ENCODE measurements at regions not wholly inside any gene's neighbourhood (a gene's known extent, or its start where the extent isn't known, plus 50 kb on each side); places are given as distances from the start of the nearest gene placed in this dataset.

GRCh38 chr20:50421356-50422340 lies 88.5 kb upstream of the PTPN1 start:
- Histone ChIP-seq H3K27me3 (no peaks in the 10 kb centered on the region), H3K36me3 (no peaks in the 10 kb centered on the region), H3K9me3 (no peaks in the 10 kb centered on the region), H3K27ac (peak overlapping the region; percentile 87), H3K4me1 (peaks cover 31% of the 10 kb centered on the region), H3K4me3 (no peak overlapping the region)
- DNase-seq (ENCODE audit: extremely low spot score in 2 of 2): no peak
- intact Hi-C loops (cut with DNase I): no loop called here
- TF ChIP-seq POLR2A (IDR thresholded peaks at IDR 0.05): no peak
- no peak for TF ChIP-seq POLR2AphosphoS5 (IDR thresholded peaks at IDR 0.05; ENCODE audit: insufficient read depth in 1 of 2, low read depth in 1 of 2)
- no peak for TF ChIP-seq CTCF (IDR thresholded peaks at IDR 0.05)

- Histone ChIP-seq H3K9me3 (no peaks in the 10 kb centered on the region), H3K36me3 (no peaks in the 10 kb centered on the region), H3K27me3 (no peaks in the 10 kb centered on the region), H3K4me3 (no peak overlapping the region), H3K27ac (peak overlapping the region; percentile 87), H3K4me1 (peaks cover 42% of the 10 kb centered on the region)
- no peak for DNase-seq (ENCODE audit: extremely low spot score in 2 of 2)
- intact Hi-C loops (cut with DNase I): no loop called here
- TF ChIP-seq POLR2AphosphoS5 (IDR thresholded peaks at IDR 0.05; ENCODE audit: insufficient read depth in 1 of 2, low read depth in 1 of 2) (no peak), CTCF (IDR thresholded peaks at IDR 0.05) (no peak), POLR2A (IDR thresholded peaks at IDR 0.05) (no peak)
Observed at GRCh38 chr20:50423758-50424157, 86.4 kb upstream of the PTPN1 start.

- Histone ChIP-seq H3K4me1 (peaks cover 47% of the 10 kb centered on the region), H3K36me3 (no peaks in the 10 kb centered on the region), H3K27ac (no peak overlapping the region), H3K4me3 (no peak overlapping the region), H3K9me3 (no peaks in the 10 kb centered on the region), H3K27me3 (no peaks in the 10 kb centered on the region)
- intact Hi-C loops (cut with DNase I): no loop called here
- no peak for DNase-seq (ENCODE audit: extremely low spot score in 2 of 2)
- TF ChIP-seq POLR2AphosphoS5 (IDR thresholded peaks at IDR 0.05; ENCODE audit: insufficient read depth in 1 of 2, low read depth in 1 of 2) (no peak), POLR2A (IDR thresholded peaks at IDR 0.05) (no peak), CTCF (IDR thresholded peaks at IDR 0.05) (no peak)
Observed at GRCh38 chr20:50425076-50425475, 85.1 kb upstream of the PTPN1 start.

GRCh38 chr20:50426866-50427718 lies 83.1 kb upstream of the PTPN1 start:
- DNase-seq (ENCODE audit: extremely low spot score in 2 of 2): no peak
- Histone ChIP-seq H3K4me1 (peaks cover 59% of the 10 kb centered on the region), H3K36me3 (no peaks in the 10 kb centered on the region), H3K4me3 (no peak overlapping the region), H3K27me3 (no peaks in the 10 kb centered on the region), H3K9me3 (no peaks in the 10 kb centered on the region), H3K27ac (peak overlapping the region; percentile 34)
- intact Hi-C loops (cut with DNase I): no loop called here
- no peak for TF ChIP-seq CTCF (IDR thresholded peaks at IDR 0.05)
